Fibroblast of villous mesenchyme (primary cell): ENCODE measurements at regions not wholly inside any gene's neighbourhood (a gene's known extent, or its start where the extent isn't known, plus 50 kb on each side); places are given as distances from the start of the nearest gene placed in this dataset.

ENCODE experiments used
- DNase-seq: peaks from one replicate; pipeline ENCODE4 v3.0.0-alpha.2; 2010; ENCODE audit warnings: low read depth
- H3K4me3 ChIP-seq: 2 replicates; pipeline ENCODE4 v1.5.1; 2011; ENCODE audit warnings: low read depth, mild to moderate bottlenecking, low read length
- CTCF ChIP-seq: IDR thresholded peaks from 2 replicates; pipeline ENCODE4 v1.5.1; 2012; ENCODE audit warnings: low read depth, mild to moderate bottlenecking, low read length; ENCODE audit not compliant: insufficient read depth

DNA sequence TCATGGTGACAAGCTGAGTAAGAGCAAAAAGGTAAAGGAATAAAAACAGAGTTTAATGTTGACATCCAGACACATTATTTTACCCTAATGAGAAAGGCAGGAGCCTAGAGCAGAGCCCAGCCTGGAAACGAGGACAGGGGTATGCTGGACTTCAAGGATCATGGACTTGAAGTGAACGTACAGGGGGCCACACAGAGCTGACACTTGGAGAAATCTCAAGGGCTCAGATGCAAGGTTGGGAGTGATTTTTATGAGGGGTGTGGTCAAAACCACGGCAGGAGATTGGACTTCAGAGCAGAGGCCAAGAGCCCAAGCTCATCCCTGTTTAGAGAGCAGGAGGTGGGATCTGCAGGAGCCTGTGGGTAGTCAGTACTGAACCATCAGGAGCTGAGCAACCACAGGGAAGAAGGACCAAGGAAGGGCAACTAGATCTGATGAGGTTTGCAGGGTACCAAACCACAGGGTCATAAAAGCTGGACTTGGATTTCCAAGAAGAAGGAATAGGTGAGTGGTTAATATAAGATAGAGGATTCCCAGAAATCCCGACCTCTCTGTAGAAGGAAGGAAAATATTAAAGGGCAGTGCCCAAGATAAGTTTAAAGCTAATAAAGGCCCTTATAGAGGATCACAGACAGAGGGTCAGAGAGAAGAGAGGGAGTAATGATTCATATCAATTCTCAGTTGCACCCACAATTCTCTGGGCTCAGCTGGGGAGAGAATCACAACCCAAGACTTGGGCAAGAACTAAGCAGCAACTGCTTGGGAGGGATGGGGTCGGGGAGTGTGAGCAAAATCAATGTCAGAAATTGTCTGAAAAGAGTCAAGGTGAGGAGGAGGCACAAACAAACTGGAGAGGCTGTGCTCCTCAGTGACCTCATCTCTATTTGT lies 331.7 kb downstream of the SOX9 start:
- DNase-seq: no peak
- TF ChIP-seq CTCF: no peak
- H3K4me3 ChIP-seq: no peak overlapping the region

DNA sequence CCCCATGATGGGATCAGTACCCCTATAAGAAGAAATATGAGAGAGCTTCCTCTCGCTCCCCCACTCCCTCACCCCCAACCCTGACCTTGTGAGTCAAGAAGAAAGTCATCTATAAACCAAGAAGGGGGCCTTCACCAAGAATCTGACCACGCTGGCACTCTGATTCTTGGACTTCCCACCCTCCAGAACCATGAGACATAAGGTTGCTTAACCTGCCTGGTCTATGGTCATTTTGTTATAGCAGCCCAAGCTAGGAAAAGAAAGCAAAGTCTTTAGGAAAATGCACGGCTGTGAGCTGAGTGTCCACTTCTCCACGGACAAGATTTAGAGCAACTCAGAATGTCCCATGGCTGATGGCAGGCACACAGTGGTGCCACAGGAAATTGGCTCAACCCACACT lies 333.5 kb downstream of the SOX9 start:
- DNase-seq: no peak
- H3K4me3 ChIP-seq: no peak overlapping the region
- TF ChIP-seq CTCF: no peak

DNA sequence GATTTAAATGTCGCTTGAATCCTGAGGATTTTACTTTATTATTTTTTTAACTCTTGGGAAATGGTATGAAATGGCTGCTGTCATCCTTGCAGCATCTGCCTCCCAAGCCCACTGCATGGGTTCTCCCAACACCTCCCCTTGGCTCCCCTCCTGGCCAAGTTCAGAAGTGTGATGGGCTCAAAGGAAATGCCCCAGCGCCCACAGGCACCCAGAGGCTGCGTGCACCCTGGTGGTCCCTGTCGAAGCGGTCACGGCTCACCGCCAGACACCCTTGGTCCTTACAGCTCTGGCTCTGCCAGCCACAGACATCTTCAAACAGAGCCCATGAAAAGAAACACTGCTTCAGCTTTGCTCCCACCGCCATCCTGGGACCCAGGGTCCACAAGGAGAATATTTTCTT lies 334.7 kb downstream of the SOX9 start:
- TF ChIP-seq CTCF: no peak
- no peak for DNase-seq
- no peak overlapping the region for H3K4me3 ChIP-seq

DNA sequence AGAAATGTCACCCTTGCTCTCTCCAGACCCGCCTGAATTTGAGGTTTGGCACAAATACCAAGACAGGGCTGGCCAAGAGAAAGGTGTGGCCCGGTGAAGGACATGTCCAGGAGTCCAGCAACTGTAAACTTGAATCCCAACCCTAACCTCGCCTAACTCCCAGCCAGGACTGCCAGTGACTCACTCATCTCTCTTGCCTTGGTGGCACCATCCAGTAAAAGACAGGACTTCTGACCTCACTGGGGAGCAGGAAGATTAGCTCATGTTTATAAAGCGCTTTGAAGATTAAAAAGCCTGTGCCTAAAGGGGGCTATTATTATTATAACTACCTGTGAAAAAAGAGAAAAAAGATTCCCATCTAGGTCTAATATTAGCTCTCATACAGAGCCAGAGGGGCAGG lies 335.3 kb downstream of the SOX9 start:
- H3K4me3 ChIP-seq: no peak overlapping the region
- peak; percentile 45 for DNase-seq
- no peak for TF ChIP-seq CTCF

DNA sequence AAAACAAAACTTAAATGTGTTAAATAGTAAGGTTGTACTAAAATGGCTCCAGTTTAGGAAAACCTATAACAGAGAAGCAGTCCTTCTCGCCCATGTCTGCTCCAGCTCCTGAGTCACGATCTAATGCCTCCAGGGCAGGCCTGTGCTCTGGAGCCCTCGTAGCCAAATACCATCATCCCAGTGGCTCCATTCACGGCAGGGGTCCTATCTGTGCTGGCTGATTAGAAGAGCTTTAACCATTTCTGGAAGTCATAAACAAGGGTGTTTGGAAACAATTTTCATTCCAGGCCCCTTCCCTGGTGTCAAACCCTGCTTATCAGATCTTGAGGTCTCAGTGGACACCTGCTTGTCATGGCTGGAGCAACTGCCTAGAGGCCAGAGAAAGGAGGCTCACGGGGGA lies 336.9 kb downstream of the SOX9 start:
- DNase-seq: no peak
- H3K4me3 ChIP-seq: no peak overlapping the region
- TF ChIP-seq CTCF: no peak

DNA sequence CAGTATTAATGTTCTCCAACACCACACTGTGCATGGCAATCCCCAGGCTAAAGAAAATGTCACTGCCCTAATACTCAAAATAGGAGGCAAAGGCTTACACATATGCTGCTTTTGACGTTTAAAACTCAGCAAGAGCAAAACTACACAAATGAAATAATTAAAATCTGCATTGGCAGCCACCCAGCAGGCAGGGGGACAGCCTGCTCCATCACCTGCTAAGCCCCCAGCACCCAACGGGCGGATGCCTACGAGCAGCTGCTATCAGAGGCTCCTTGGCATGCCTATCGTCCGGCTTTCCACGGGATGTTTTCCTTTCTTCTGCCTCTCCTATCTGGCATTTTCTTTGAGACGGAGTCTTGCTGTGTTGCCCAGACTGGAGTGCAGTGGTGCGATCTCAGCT lies 337.5 kb downstream of the SOX9 start:
- no peak for DNase-seq
- no peak overlapping the region for H3K4me3 ChIP-seq
- TF ChIP-seq CTCF: no peak

GRCh38 chr17:72460711-72461110 lies 339.9 kb downstream of the SOX9 start:
- no peak for TF ChIP-seq CTCF
- H3K4me3 ChIP-seq: no peak overlapping the region
- DNase-seq: no peak
